Sigmoid colon (tissue), 6 donors: ENCODE measurements at regions not wholly inside any gene's neighbourhood (a gene's known extent, or its start where the extent isn't known, plus 50 kb on each side); places are given as distances from the start of the nearest gene placed in this dataset.

ENCODE experiments used
- DNase-seq: peaks from one replicate; pipeline ENCODE4 v3.0.0-alpha.2; 2019
- H3K27ac ChIP-seq, 4 donors: fragments of 200-600 bp; sonication (generic); one replicate each; pipeline ENCODE4 v1.5.1; 2016 to 2019; ENCODE audit warnings: mild to moderate bottlenecking in 1 of 4
- H3K27me3 ChIP-seq, 3 donors: fragments of 200-600 bp; sonication (generic); one replicate each; pipeline ENCODE4 v1.5.1; 2019; ENCODE audit warnings: mild to moderate bottlenecking in 1 of 3
- H3K36me3 ChIP-seq, 4 donors: fragments of 200-600 bp; sonication (generic); one replicate each; pipeline ENCODE4 v1.5.1; 2016 to 2019
- H3K4me1 ChIP-seq, 4 donors: fragments of 200-600 bp; sonication (generic); one replicate each; pipeline ENCODE4 v1.5.1; 2017 to 2019
- H3K4me3 ChIP-seq, 4 donors: fragments of 200-600 bp; sonication (generic); one replicate each; pipeline ENCODE4 v1.5.1; 2017 to 2019; ENCODE audit warnings: mild to moderate bottlenecking in 2 of 4, moderate library complexity in 1 of 4
- H3K9me3 ChIP-seq, 4 donors: fragments of 200-600 bp in 3 of 4; sonication (generic) in 3 of 4; one replicate each; pipeline versions ENCODE4 v1.5.1 to v1.6.1; 2013 to 2019
- EP300 ChIP-seq, 4 donors: sonication (generic); formaldehyde crosslinking; IDR thresholded peaks; one replicate each; pipeline ENCODE4 v1.6.1; 2017; ENCODE audit warnings: antibody characterized with exemption in 4 of 4
- POLR2A ChIP-seq, 2 donors: fragments of 450-650 bp; IDR thresholded peaks; one replicate each; pipeline ENCODE4 v1.6.1; 2016; ENCODE audit warnings: antibody characterized with exemption in 2 of 2, mild to moderate bottlenecking in 2 of 2, moderate library complexity in 2 of 2
- POLR2AphosphoS5 ChIP-seq, 4 donors: sonication (generic); formaldehyde crosslinking; IDR thresholded peaks; one replicate each; pipeline ENCODE4 v1.6.1; 2017; ENCODE audit warnings: antibody characterized with exemption in 4 of 4
- WGBS, 2 donors: extraction: QIAGEN DNeasy Blood & Tissue Kit; methylation state at CpG; one replicate each; pipeline ENCODE4 v1.1.7; 2013; 5-methylcytosine and 5-hydroxymethylcytosine counted together
- intact Hi-C: fragments of 100-400 bp; cut with DNase I; formaldehyde crosslinking; loops from one replicate; pipeline ENCODE4 v1.15.1; 2023
- TF ChIP-seq, protein P1 (sequence below), 4 experiments: fragments of 450-650 bp in 3 of 4; fragments of 200-600 bp in 1 of 4; IDR thresholded peaks; one replicate each; pipeline ENCODE4 v1.5.1; 2016 to 2019; ENCODE audit warnings: antibody characterized with exemption in 4 of 4, mild to moderate bottlenecking in 3 of 4, moderate library complexity in 2 of 4
- donor health status: healthy with polysubstance abuse.
- donor health status: healthy.

DNA sequence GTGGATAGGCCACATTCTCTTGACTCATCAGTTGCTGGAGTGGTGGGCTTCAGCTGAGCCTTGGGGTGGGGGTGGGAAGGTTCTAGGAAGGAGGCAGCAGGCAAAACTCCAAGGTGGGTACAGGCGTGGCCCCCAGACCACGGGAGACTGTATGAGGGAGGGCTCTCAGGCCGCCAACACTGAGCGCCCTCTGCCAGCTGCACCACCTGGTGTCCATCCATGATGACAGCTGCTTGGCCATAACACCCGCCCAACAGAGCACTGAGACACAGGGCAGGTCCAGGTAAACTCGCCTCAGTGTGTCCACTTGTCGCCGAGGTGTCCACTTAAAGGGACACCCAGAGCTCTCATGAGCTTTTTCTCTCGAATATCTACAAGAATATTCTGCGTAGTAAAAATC lies 133.5 kb downstream of the C16orf95 start:
- WGBS, 2 donors, result 76 to 87% methylated on average over 10 of the region's 10 CpGs
- intact Hi-C loops, result no loop called here

DNA sequence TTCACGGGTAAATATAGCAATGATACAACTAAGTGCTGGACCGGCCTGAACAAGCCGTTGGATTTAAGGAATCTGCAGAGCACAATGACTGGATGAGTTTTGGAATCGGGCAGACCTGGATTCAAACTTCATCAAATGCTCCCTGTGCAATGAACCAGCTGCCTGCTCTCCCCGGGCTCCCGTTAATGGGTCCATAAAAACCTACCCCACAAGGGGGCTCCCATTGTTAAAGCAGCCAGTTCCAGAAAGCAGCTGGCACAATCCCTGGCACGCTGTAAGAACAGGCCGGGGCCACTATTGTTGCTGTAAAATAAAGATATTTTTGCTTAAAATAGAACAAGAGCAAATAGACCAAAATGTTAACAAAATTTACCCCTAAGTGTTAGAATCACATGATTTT lies 131.9 kb downstream of the C16orf95 start:
- Histone ChIP-seq H3K27ac (no peak overlapping the region), H3K4me1 (no peaks in the 10 kb centered on the region), H3K36me3 (no peaks in the 10 kb centered on the region), H3K27me3 (peaks cover 0 to 5% (median 0%) of the 10 kb centered on the region in 3 donors), H3K9me3 (peaks cover 4 to 10% (median 8%) of the 10 kb centered on the region in 4 donors), H3K4me3 (no peak overlapping the region)
- intact Hi-C loops, result no loop called here
- no peak for DNase-seq
- 63 to 74% methylated on average over 8 of the region's 8 CpGs for WGBS, 2 donors
- TF ChIP-seq, protein P1, sequence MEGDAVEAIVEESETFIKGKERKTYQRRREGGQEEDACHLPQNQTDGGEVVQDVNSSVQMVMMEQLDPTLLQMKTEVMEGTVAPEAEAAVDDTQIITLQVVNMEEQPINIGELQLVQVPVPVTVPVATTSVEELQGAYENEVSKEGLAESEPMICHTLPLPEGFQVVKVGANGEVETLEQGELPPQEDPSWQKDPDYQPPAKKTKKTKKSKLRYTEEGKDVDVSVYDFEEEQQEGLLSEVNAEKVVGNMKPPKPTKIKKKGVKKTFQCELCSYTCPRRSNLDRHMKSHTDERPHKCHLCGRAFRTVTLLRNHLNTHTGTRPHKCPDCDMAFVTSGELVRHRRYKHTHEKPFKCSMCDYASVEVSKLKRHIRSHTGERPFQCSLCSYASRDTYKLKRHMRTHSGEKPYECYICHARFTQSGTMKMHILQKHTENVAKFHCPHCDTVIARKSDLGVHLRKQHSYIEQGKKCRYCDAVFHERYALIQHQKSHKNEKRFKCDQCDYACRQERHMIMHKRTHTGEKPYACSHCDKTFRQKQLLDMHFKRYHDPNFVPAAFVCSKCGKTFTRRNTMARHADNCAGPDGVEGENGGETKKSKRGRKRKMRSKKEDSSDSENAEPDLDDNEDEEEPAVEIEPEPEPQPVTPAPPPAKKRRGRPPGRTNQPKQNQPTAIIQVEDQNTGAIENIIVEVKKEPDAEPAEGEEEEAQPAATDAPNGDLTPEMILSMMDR (IDR thresholded peaks at IDR 0.05), result no peak
- TF ChIP-seq EP300 (IDR thresholded peaks at IDR 0.05), result no peak
- TF ChIP-seq POLR2AphosphoS5 (IDR thresholded peaks at IDR 0.05), result no peak
- no peak for TF ChIP-seq POLR2A (IDR thresholded peaks at IDR 0.05)

More for the DNA sequence above, 133.5 kb downstream of the C16orf95 start:
- no peak for DNase-seq
- Histone ChIP-seq H3K27ac (no peak overlapping the region), H3K9me3 (no peaks in the 10 kb centered on the region), H3K4me1 (no peaks in the 10 kb centered on the region), H3K4me3 (no peak overlapping the region), H3K27me3 (peaks cover 0 to 14% (median 0%) of the 10 kb centered on the region in 3 donors), H3K36me3 (no peaks in the 10 kb centered on the region)
- TF ChIP-seq, protein P1 (IDR thresholded peaks at IDR 0.05), result no peak
- TF ChIP-seq POLR2A (IDR thresholded peaks at IDR 0.05), result no peak

DNA sequence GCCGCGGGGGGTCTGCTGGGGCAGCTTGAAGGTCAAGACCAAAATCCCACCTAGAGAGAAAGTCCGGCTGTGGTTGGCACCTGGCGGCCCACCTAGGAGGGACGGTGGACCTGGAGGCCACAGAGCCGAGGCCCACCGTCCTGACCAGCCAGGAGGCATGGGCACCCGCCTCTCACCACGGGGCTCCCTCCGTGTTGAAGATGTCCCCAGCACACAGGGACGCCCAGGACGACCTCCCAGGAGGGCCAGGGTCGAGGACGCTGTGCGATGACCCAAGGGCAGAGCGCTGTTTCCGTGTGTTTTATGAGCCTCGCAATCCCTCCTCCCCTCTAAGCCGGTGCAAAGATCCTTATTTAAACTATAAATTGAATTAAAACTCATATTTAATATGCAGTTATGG lies 131.2 kb downstream of the C16orf95 start:
- intact Hi-C loops, result no loop called here
- no peaks in the 10 kb centered on the region for H3K4me1 ChIP-seq
- DNase-seq, result no peak
- WGBS, 2 donors, result 82 to 85% methylated on average over 19 of the region's 19 CpGs
- no peaks in the 10 kb centered on the region for H3K36me3 ChIP-seq
- no peak overlapping the region for H3K27ac ChIP-seq
- peaks cover 7 to 13% (median 11%) of the 10 kb centered on the region in 4 donors for H3K9me3 ChIP-seq
- H3K27me3 ChIP-seq, result peaks cover 0 to 5% (median 0%) of the 10 kb centered on the region in 3 donors
- H3K4me3 ChIP-seq, result no peak overlapping the region
- TF ChIP-seq POLR2AphosphoS5 (IDR thresholded peaks at IDR 0.05), result no peak
- TF ChIP-seq, protein P1 (IDR thresholded peaks at IDR 0.05), result no peak
- no peak for TF ChIP-seq EP300 (IDR thresholded peaks at IDR 0.05)

DNA sequence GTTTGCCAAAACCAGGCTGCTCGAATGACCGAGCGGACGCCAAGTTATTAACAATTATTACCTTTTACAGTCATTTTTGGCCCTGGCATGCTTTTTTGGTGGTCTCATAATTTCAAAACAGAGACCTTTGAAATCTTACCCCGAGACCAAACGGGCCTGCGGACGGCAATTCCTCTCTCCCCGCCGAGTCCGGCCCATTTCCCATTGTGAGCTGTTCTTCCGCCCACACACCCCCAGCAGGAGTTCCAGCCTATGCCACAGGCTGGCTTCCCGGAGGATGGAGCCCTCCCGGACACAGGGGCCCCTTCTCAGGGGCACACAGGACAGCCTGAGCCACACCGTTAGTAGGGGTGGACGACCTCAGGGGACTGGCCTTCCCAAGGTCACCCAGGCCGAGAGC lies 130.7 kb downstream of the C16orf95 start:
- Histone ChIP-seq H3K4me3 (no peak overlapping the region), H3K9me3 (peaks cover 7 to 13% (median 11%) of the 10 kb centered on the region in 4 donors), H3K27ac (no peak overlapping the region), H3K4me1 (no peaks in the 10 kb centered on the region), H3K27me3 (peaks cover 0 to 5% (median 0%) of the 10 kb centered on the region in 3 donors), H3K36me3 (no peaks in the 10 kb centered on the region)
- no peak for TF ChIP-seq POLR2AphosphoS5 (IDR thresholded peaks at IDR 0.05)
- TF ChIP-seq, protein P1 (IDR thresholded peaks at IDR 0.05), result no peak
- TF ChIP-seq POLR2A (IDR thresholded peaks at IDR 0.05), result no peak
- TF ChIP-seq EP300 (IDR thresholded peaks at IDR 0.05), result no peak
- intact Hi-C loops, result no loop called here
- 80 to 89% methylated on average over 17 of the region's 17 CpGs for WGBS, 2 donors
- DNase-seq, result no peak

DNA sequence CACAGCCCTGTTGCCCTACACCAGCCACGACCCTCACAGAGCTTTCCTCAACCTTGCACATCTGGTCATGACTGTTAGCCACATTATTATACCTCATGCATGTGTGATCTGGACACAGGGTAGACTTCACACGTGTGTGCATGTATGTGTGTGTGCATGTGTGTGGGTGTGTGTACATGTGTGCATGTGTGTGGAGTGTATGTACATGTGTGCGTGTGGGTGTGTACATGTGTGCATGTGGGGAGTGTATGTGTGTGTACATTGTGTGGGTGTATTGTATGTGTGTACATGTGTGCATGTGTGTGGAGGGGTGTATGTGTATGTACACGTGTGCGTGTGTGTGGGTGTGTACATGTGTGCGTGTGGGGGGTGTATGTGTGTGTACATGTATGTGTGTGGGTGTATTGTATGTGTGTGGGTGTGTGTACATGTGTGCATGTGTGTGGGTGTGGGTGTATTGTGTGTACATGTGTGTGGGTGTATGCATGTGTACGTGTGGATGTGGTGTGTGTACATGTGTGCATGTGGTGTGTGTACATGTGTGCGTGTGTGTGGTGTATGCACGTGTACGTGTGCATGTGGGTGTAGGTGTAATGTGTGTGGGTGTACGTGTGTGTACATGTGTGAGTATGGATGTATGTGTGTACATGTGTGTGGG lies 130.2 kb downstream of the C16orf95 start:
- Histone ChIP-seq H3K27ac (no peak overlapping the region), H3K36me3 (no peaks in the 10 kb centered on the region), H3K9me3 (peaks cover 7 to 13% (median 11%) of the 10 kb centered on the region in 4 donors), H3K4me3 (no peak overlapping the region), H3K27me3 (peaks cover 0 to 5% (median 0%) of the 10 kb centered on the region in 3 donors), H3K4me1 (no peaks in the 10 kb centered on the region)
- 73 to 78% methylated on average over 11 of the region's 11 CpGs for WGBS, 2 donors
- no peak for DNase-seq
- intact Hi-C loops, result no loop called here
- TF ChIP-seq, protein P1 (IDR thresholded peaks at IDR 0.05), result no peak
- TF ChIP-seq POLR2A (IDR thresholded peaks at IDR 0.05), result no peak
- no peak for TF ChIP-seq POLR2AphosphoS5 (IDR thresholded peaks at IDR 0.05)
- TF ChIP-seq EP300 (IDR thresholded peaks at IDR 0.05), result no peak
